Smooth muscle cell (in vitro differentiated cells): ENCODE measurements at regions not wholly inside any gene's neighbourhood (a gene's known extent, or its start where the extent isn't known, plus 50 kb on each side); places are given as distances from the start of the nearest gene placed in this dataset.
A peak's percentile ranks its signal among the peaks of the same experiment; 100 is the strongest.

Experiments used
- DNase-seq: peaks from one replicate; lab custom pipeline; 2025; ENCODE audit not compliant: unreplicated experiment; lab: John Stamatoyannopoulos, UW
- H2AFZ ChIP-seq: fragments of 200-600 bp; sonication (generic); 2 replicates; pipeline ENCODE4 v1.6.0; 2016; ENCODE audit warnings: antibody characterized with exemption, low read depth, mild to moderate bottlenecking
- H3F3A ChIP-seq: fragments of 200-600 bp; sonication (generic); 2 replicates; pipeline ENCODE4 v1.6.0; 2017; ENCODE audit warnings: antibody characterized with exemption, low read depth
- H3K27ac ChIP-seq: fragments of 200-600 bp; sonication (generic); 2 replicates; pipeline ENCODE4 v1.5.1; 2016; ENCODE audit warnings: low read depth, mild to moderate bottlenecking
- H3K27me3 ChIP-seq: fragments of 200-600 bp; sonication (generic); 2 replicates; pipeline ENCODE4 v1.6.1; 2016; ENCODE audit warnings: low read depth, mild to moderate bottlenecking
- H3K36me3 ChIP-seq: fragments of 200-600 bp; sonication (generic); 2 replicates; pipeline ENCODE4 v1.5.1; 2016; ENCODE audit warnings: low read depth
- H3K4me1 ChIP-seq: fragments of 200-600 bp; sonication (generic); 2 replicates; pipeline ENCODE4 v1.5.1; 2016; ENCODE audit warnings: low read depth
- H3K4me2 ChIP-seq: fragments of 200-600 bp; sonication (generic); 2 replicates; pipeline ENCODE4 v1.6.0; 2016; ENCODE audit warnings: mild to moderate bottlenecking
- H3K4me3 ChIP-seq: fragments of 200-600 bp; sonication (generic); 2 replicates; pipeline ENCODE4 v1.5.1; 2016; ENCODE audit warnings: mild to moderate bottlenecking
- H3K79me2 ChIP-seq: fragments of 200-600 bp; sonication (generic); 2 replicates; pipeline ENCODE4 v1.6.0; 2016; ENCODE audit warnings: low read depth, mild to moderate bottlenecking
- H3K9ac ChIP-seq: fragments of 200-600 bp; sonication (generic); 2 replicates; pipeline ENCODE4 v1.6.0; 2016; ENCODE audit warnings: low read depth
- H3K9me3 ChIP-seq: fragments of 200-600 bp; sonication (generic); replicated peaks from 2 replicates; pipeline ENCODE4 v1.5.1; 2016; ENCODE audit warnings: low read depth
- H4K20me1 ChIP-seq: fragments of 200-600 bp; sonication (generic); 2 replicates; pipeline ENCODE4 v1.6.0; 2016; ENCODE audit warnings: low read depth
- WGBS: methylation state at CpG from one replicate; pipeline ENCODE4 v1.1.7; 2016; ENCODE audit warnings: low lambda C conversion rate; 5-methylcytosine and 5-hydroxymethylcytosine counted together
- TF ChIP-seq, protein P1 (sequence below): fragments of 200-600 bp; sonication (generic); IDR thresholded peaks from 2 replicates; pipeline ENCODE4 v1.5.1; 2017; ENCODE audit warnings: borderline replicate concordance, mild to moderate bottlenecking, antibody characterized with exemption; ENCODE audit not compliant: insufficient read depth, poor library complexity, severe bottlenecking

DNA sequence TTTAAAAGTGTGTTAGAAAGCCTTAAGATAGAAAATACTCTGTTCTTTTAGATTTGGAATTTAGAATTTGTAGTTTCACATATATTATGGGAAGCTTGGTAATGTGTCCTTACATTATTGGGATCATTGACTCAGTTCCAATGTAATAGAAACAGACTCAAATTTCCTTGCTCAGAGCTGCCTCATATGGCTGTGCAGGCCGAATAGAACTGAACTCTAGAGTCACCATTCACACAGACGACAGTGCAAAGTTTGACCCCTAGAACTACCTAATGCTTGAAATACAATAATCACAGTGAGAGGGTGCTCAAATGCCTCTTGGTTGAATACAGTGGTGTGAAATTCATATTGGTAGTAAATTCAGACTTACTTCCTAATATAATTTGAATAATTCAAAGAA is 482.7 kb upstream of the CITED2 start:
- no peak for DNase-seq
- Histone ChIP-seq H3K79me2 (no peaks in the 10 kb centered on the region), H3K27me3 (no peaks in the 10 kb centered on the region), H3F3A (peaks cover 21% of the 10 kb centered on the region), H3K9ac (no peak overlapping the region), H3K4me2 (no peak overlapping the region), H4K20me1 (no peaks in the 10 kb centered on the region), H2AFZ (peak overlapping the region; percentile 38), H3K9me3 (no peaks in the 10 kb centered on the region), H3K4me3 (no peak overlapping the region), H3K4me1 (peaks cover 26% of the 10 kb centered on the region), H3K27ac (peak overlapping the region; percentile 96), H3K36me3 (no peaks in the 10 kb centered on the region)
- TF ChIP-seq, protein P1, sequence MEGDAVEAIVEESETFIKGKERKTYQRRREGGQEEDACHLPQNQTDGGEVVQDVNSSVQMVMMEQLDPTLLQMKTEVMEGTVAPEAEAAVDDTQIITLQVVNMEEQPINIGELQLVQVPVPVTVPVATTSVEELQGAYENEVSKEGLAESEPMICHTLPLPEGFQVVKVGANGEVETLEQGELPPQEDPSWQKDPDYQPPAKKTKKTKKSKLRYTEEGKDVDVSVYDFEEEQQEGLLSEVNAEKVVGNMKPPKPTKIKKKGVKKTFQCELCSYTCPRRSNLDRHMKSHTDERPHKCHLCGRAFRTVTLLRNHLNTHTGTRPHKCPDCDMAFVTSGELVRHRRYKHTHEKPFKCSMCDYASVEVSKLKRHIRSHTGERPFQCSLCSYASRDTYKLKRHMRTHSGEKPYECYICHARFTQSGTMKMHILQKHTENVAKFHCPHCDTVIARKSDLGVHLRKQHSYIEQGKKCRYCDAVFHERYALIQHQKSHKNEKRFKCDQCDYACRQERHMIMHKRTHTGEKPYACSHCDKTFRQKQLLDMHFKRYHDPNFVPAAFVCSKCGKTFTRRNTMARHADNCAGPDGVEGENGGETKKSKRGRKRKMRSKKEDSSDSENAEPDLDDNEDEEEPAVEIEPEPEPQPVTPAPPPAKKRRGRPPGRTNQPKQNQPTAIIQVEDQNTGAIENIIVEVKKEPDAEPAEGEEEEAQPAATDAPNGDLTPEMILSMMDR: no peak
- 84% methylated on average over 2 of the region's 2 CpGs for WGBS

DNA sequence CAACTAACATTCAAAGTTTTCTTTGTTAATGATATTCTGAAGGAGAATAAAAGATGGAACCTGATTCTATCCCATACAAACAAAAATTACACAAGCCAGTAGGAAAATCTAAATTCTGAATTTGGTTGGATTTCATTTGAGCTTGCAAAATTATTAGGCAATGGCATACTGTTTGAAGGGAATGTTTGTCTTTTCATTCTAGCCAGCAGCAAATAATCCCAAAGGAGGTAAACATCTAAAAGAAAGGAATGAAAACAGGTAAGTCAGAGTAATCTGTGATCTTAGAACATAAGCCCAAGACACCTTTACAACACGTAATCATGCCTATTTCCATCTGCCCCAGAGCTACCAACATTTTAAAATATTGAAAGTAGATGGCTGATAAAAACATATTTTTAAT is 482.1 kb upstream of the CITED2 start:
- H4K20me1 ChIP-seq: no peaks in the 10 kb centered on the region
- TF ChIP-seq, protein P1: no peak
- H3K79me2 ChIP-seq: no peaks in the 10 kb centered on the region
- peak overlapping the region; percentile 38 for H2AFZ ChIP-seq
- H3K4me3 ChIP-seq: no peak overlapping the region
- H3K4me1 ChIP-seq: peaks cover 32% of the 10 kb centered on the region
- no peak overlapping the region for H3K9ac ChIP-seq
- no peak for DNase-seq
- no peaks in the 10 kb centered on the region for H3K27me3 ChIP-seq
- no peaks in the 10 kb centered on the region for H3K9me3 ChIP-seq
- H3K27ac ChIP-seq: peak overlapping the region; percentile 96
- WGBS: 80% methylated on average over 1 of the region's 1 CpG
- H3F3A ChIP-seq: peaks cover 27% of the 10 kb centered on the region
- H3K36me3 ChIP-seq: no peaks in the 10 kb centered on the region
- H3K4me2 ChIP-seq: peak overlapping the region; percentile 74

DNA sequence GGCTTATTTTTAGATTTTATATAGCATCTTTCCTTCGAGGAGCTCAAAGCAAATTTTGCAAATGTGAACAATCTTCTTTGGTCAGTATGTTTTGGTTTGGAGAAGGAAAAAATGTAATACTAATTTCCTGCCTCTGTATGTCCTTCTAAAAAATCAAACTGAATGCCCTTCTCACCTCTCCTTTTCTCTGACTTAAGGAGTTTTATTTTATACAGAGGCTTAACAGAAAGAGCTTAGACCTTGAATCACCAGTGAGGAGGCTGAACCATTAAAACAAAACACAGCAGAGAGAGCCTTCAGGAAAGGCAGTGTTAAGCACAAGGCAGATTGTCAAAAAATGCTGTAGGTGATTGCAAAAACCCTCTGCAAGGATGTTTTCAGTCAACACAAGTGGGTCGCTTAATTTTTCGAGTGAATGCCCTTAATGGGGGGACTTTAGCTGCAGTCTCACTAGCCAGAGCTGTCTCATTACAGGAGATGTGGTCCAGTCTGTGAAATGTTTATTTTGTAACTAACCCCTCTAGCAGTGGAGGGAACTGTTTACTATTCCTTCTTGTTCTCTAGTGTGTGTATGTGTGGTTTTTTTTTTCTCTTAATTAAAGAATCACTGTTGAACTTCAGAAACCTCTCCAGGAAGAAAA is 481.3 kb upstream of the CITED2 start:
- Histone ChIP-seq H3K9ac (peak overlapping the region; percentile 4), H4K20me1 (no peaks in the 10 kb centered on the region), H3F3A (peaks cover 33% of the 10 kb centered on the region), H3K4me1 (peaks cover 38% of the 10 kb centered on the region), H3K4me2 (peak overlapping the region; percentile 74), H3K4me3 (peak overlapping the region; percentile 10), H3K79me2 (no peaks in the 10 kb centered on the region), H3K27ac (peak overlapping the region; percentile 96), H2AFZ (peak overlapping the region; percentile 38), H3K9me3 (no peaks in the 10 kb centered on the region), H3K27me3 (no peaks in the 10 kb centered on the region), H3K36me3 (no peaks in the 10 kb centered on the region)
- TF ChIP-seq, protein P1: no peak
- WGBS: 19% methylated on average over 3 of the region's 3 CpGs
- DNase-seq: no peak
